HEK293 (cell line): ENCODE measurements at regions not wholly inside any gene's neighbourhood (a gene's known extent, or its start where the extent isn't known, plus 50 kb on each side); places are given as distances from the start of the nearest gene placed in this dataset.

Experiments
- CTCF ChIP-seq: fragments of 450-650 bp; formaldehyde crosslinking; IDR thresholded peaks from 2 replicates; pipeline ENCODE4 v1.5.1; 2016; ENCODE audit warnings: missing biosample characterization, missing genetic modification characterization
- SETDB1 ChIP-seq: IDR thresholded peaks from one replicate; pipeline ENCODE4 v1.6.1; 2017; ENCODE audit warnings: mild to moderate bottlenecking, low read length, moderate library complexity, mixed read lengths; ENCODE audit not compliant: insufficient read length
- ZNF600 ChIP-seq: fragments of 450-650 bp; formaldehyde crosslinking; IDR thresholded peaks from 2 replicates; pipeline ENCODE4 v1.5.1; 2016; ENCODE audit warnings: missing biosample characterization, missing genetic modification characterization
- ZNF785 ChIP-seq: fragments of 450-650 bp; formaldehyde crosslinking; IDR thresholded peaks from 2 replicates; pipeline ENCODE4 v1.5.1; 2016; ENCODE audit warnings: missing biosample characterization, missing genetic modification characterization

- TF ChIP-seq SETDB1 (no peak), CTCF (tag by site-specific recombination) (no peak), ZNF600 (no peak), ZNF785 (no peak)
These were observed 66.8 kb upstream of the RASGRP1 start for GRCh38 chr15:38631119-38632075.
